ENCODE measurements at regions not wholly inside any gene's neighbourhood (a gene's known extent, or its start where the extent isn't known, plus 50 kb on each side); places are given as distances from the start of the nearest gene placed in this dataset.

DNA sequence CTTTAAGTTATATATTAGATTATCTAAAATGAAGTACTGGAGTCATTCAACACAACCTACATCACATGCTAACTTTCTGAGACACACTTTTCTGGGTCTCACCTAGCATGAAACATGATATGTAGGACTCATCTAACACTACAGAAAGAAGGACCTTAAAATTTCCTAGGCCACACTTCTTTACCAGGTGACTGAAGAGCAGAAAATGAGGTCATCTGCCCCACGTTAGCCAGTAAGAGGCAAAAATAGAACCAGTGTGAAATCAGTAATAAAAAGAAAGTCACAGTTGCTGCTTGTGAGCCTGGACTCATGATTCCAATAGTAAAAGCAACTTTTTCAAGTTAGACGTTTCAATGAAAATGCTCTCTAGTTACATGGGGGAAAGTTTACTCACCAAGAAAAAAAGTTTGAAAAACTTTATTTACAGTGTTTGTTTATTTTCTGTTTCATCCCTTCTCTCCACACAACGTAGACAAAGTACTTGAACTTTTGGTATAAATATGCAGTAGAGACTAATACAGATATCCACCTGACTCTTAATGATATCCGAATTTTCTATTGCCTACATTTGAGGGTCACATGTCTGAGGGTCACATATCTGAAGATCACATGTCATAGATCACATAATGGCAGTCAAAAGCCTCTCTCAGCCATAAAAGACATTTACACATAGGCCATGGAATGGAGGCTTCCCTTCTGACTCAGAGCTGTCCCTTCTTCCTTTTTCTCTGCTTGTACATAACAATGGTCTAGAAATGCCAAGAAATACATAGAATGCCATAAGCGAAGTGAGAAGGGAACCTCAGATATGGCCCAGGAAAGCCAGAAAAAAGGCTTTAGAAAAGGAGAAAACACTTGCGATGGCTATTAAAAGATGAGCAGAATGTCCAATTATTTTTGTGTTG, 362.9 kb downstream of the ZEB2 start:
- no peak overlapping the region for H3K4me3 ChIP-seq (replicated peaks; ENCODE audit: low read depth, low read length)
- DNase-seq (ENCODE audit: low read depth): peak; percentile 22
- TF ChIP-seq, protein P1, sequence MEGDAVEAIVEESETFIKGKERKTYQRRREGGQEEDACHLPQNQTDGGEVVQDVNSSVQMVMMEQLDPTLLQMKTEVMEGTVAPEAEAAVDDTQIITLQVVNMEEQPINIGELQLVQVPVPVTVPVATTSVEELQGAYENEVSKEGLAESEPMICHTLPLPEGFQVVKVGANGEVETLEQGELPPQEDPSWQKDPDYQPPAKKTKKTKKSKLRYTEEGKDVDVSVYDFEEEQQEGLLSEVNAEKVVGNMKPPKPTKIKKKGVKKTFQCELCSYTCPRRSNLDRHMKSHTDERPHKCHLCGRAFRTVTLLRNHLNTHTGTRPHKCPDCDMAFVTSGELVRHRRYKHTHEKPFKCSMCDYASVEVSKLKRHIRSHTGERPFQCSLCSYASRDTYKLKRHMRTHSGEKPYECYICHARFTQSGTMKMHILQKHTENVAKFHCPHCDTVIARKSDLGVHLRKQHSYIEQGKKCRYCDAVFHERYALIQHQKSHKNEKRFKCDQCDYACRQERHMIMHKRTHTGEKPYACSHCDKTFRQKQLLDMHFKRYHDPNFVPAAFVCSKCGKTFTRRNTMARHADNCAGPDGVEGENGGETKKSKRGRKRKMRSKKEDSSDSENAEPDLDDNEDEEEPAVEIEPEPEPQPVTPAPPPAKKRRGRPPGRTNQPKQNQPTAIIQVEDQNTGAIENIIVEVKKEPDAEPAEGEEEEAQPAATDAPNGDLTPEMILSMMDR (IDR thresholded peaks at IDR 0.05; ENCODE audit: low read length, missing control alignments): no peak

DNA sequence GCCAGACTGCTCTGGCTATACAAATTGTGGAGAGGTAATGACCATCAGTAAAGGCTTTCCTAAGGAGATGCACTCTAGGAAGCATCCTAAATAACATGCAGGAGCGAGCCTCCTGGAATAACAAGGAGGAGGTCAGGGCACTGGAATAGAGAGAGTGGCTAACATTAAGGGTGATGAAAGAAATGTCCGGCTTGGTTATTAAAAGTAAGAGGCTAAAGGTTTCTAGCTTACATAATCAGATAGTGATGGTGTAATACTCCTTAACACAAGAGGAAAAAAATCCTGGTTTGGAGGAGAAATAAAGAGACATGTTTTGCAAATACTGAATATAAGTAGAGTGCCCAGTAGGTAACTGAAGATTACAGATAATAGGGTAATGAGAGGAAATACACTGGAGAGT, 365.7 kb downstream of the ZEB2 start:
- peak; percentile 22 for DNase-seq (ENCODE audit: low read depth)
- TF ChIP-seq, protein P1 (IDR thresholded peaks at IDR 0.05; ENCODE audit: low read length, missing control alignments): no peak
- H3K4me3 ChIP-seq (replicated peaks; ENCODE audit: low read depth, low read length): no peak overlapping the region

DNA sequence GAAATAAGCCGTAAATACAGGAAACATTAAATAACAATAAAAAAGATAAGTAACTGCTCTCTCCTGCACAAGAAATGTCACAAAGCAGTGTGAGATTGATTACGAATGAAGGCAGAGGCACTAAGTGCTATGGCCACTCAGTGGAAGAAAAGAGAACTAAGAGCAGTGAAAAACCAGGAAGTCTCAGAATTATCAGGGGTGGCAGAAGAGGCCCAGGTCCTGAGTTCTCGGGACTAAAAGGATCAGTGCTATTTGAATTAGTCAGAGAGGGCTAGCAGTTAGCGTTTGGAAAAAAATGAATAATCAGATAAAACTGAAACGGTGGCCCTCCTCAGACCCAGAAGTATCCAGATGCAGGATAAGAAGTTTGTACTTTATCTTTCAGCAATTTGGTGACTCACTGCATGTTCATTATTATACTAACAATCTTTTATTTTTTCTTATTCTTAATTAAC, 367.1 kb downstream of the ZEB2 start:
- no peak overlapping the region for H3K4me3 ChIP-seq (replicated peaks; ENCODE audit: low read depth, low read length)
- TF ChIP-seq, protein P1 (IDR thresholded peaks at IDR 0.05; ENCODE audit: low read length, missing control alignments): peak; percentile 9
- DNase-seq (ENCODE audit: low read depth): peak; percentile 37

DNA sequence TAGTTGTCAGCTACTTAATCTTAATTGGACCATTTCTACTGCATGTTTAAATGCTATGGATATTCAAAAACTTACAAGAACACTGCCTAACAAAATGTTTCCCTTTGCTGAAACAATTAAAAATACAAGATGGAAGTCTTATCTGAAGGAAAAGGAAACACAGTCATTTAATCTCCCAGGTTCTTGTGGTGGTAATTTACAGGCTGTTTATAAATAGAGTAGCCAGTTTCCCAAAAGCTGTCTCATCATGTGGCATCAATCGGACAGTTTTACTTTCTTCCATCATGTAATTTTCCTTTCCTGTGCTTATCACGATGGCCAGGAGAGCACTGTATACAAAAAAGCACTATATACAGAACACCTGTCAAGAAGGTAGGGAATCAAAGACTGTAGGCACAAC, 368.1 kb downstream of the ZEB2 start:
- TF ChIP-seq, protein P1 (IDR thresholded peaks at IDR 0.05; ENCODE audit: low read length, missing control alignments): no peak
- no peak for DNase-seq (ENCODE audit: low read depth)
- no peak overlapping the region for H3K4me3 ChIP-seq (replicated peaks; ENCODE audit: low read depth, low read length)

DNA sequence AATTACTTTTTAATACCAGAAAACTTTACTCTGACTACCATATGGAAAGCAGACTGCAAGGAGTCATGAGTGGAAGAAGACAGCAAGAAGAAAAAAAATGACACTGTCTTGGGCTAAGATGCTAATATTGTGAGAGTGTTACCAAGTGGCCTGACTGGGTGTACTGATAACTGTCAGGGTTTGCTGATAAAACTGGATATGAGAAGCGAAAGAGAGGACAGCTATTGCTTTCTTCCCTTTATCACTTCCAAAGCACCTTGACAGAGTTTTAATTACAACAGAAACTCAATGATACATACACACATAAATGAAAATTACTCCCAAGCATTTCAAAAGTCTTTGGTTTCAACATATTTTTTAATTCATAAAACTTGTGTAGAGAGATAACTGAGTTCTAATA, 368.5 kb downstream of the ZEB2 start:
- TF ChIP-seq, protein P1 (IDR thresholded peaks at IDR 0.05; ENCODE audit: low read length, missing control alignments): no peak
- no peak overlapping the region for H3K4me3 ChIP-seq (replicated peaks; ENCODE audit: low read depth, low read length)
- no peak for DNase-seq (ENCODE audit: low read depth)

DNA sequence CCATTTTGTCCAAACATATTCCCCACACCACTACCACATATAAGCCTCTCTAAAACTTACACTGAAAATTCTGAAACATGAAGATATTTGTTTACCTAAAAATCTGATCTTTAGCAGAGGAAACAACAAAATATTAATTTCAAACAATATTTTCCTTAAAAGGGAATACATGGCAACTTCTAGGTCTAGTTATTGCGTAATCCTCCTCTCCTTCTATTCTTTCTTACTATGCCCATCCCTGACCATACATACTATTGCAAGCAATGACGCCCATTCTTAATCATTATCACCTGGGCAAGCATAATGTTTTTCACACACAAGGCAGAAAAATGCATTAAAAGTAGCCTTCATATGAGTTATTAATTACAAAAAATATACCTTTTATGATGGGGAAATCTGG, 372.6 kb downstream of the ZEB2 start:
- no peak for DNase-seq (ENCODE audit: low read depth)

More for the DNA sequence above, 372.6 kb downstream of the ZEB2 start:
- TF ChIP-seq, protein P1 (IDR thresholded peaks at IDR 0.05; ENCODE audit: low read length, missing control alignments): no peak
- H3K4me3 ChIP-seq (replicated peaks; ENCODE audit: low read depth, low read length): no peak overlapping the region

Data from fibroblast of pulmonary artery (primary cell).